ENCODE measurements at regions not wholly inside any gene's neighbourhood (a gene's known extent, or its start where the extent isn't known, plus 50 kb on each side); places are given as distances from the start of the nearest gene placed in this dataset.

- peak overlapping the region; percentile 63 for H3K4me2 ChIP-seq (ENCODE audit: unreplicated experiment)
- no peaks in the 10 kb centered on the region for H3K9me3 ChIP-seq (ENCODE audit: low read depth)
- no peaks in the 10 kb centered on the region for H3K36me3 ChIP-seq (ENCODE audit: low read depth)
- no peak overlapping the region for H3K9ac ChIP-seq
- peak; percentile 48 for DNase-seq
- no peaks in the 10 kb centered on the region for H3K9me2 ChIP-seq (ENCODE audit: insufficient read depth)
- peaks cover 22% of the 10 kb centered on the region for H3K4me1 ChIP-seq (ENCODE audit: insufficient read depth)
- WGBS, 2 experiments (ENCODE audit: low coverage in 1 of 2, low lambda C conversion rate in 2 of 2, missing lambda C conversion rate in 2 of 2): 3 to 11% methylated on average over 1 of the region's 1 CpG
- peak overlapping the region; percentile 23; the same call in 1 of the 2 replicates for H3K4me3 ChIP-seq
- no peak overlapping the region for H3K27ac ChIP-seq
- peak overlapping the region; percentile 27; the same call in 1 of the 2 replicates for H2AFZ ChIP-seq
- TF ChIP-seq EZH2phosphoT487 (IDR thresholded peaks at IDR 0.05; ENCODE audit: insufficient read depth, low read depth) (no peak), EZH2 (IDR thresholded peaks at IDR 0.05; ENCODE audit: insufficient read depth, poor library complexity, severe bottlenecking) (no peak)
- no peaks in the 10 kb centered on the region for H3K27me3 ChIP-seq (replicated peaks; ENCODE audit: insufficient read depth)
- no peaks in the 10 kb centered on the region for H3F3A ChIP-seq (ENCODE audit: insufficient read depth)
- in situ Hi-C loops (cut with MboI): no loop called here
- no peaks in the 10 kb centered on the region for H4K20me1 ChIP-seq (ENCODE audit: insufficient read depth)
- no peaks in the 10 kb centered on the region for H3K79me2 ChIP-seq (ENCODE audit: insufficient read depth)
These were observed 448.0 kb downstream of the TENT5A start for GRCh38 chr6:81304466-81304865.

GRCh38 chr6:81300961-81301360, 451.5 kb downstream of the TENT5A start:
- Histone ChIP-seq H3K9me3 (ENCODE audit: low read depth) (no peaks in the 10 kb centered on the region), H3K27ac (no peak overlapping the region), H3K27me3 (replicated peaks; ENCODE audit: insufficient read depth) (no peaks in the 10 kb centered on the region), H3K36me3 (ENCODE audit: low read depth) (no peaks in the 10 kb centered on the region), H2AFZ (peak overlapping the region; percentile 46), H3K9me2 (ENCODE audit: insufficient read depth) (no peaks in the 10 kb centered on the region), H3K4me2 (ENCODE audit: unreplicated experiment) (no peak overlapping the region), H3F3A (ENCODE audit: insufficient read depth) (no peaks in the 10 kb centered on the region), H3K9ac (no peak overlapping the region), H3K79me2 (ENCODE audit: insufficient read depth) (no peaks in the 10 kb centered on the region), H4K20me1 (ENCODE audit: insufficient read depth) (no peaks in the 10 kb centered on the region), H3K4me3 (no peak overlapping the region), H3K4me1 (ENCODE audit: insufficient read depth) (peaks cover 17% of the 10 kb centered on the region)
- TF ChIP-seq EZH2 (IDR thresholded peaks at IDR 0.05; ENCODE audit: insufficient read depth, poor library complexity, severe bottlenecking) (no peak), EZH2phosphoT487 (IDR thresholded peaks at IDR 0.05; ENCODE audit: insufficient read depth, low read depth) (no peak)
- in situ Hi-C loops (cut with MboI): no loop called here
- no peak for DNase-seq
- WGBS, 2 experiments (ENCODE audit: low coverage in 1 of 2, low lambda C conversion rate in 2 of 2, missing lambda C conversion rate in 2 of 2): 29 to 45% methylated on average over 1 of the region's 1 CpG

- 72 to 73% methylated on average over 3 of the region's 3 CpGs for WGBS, 2 experiments (ENCODE audit: low coverage in 1 of 2, low lambda C conversion rate in 2 of 2, missing lambda C conversion rate in 2 of 2)
These were observed 453.7 kb downstream of the TENT5A start for GRCh38 chr6:81298751-81299150.

GRCh38 chr6:81295310-81295709, 457.2 kb downstream of the TENT5A start:
- DNase-seq: no peak
- Histone ChIP-seq H3K4me3 (no peak overlapping the region), H3K9me3 (ENCODE audit: low read depth) (no peaks in the 10 kb centered on the region), H3K9me2 (ENCODE audit: insufficient read depth) (no peaks in the 10 kb centered on the region), H2AFZ (peak overlapping the region; percentile 22), H3K27ac (no peak overlapping the region), H3K79me2 (ENCODE audit: insufficient read depth) (no peaks in the 10 kb centered on the region), H3K9ac (no peak overlapping the region), H3K27me3 (replicated peaks; ENCODE audit: insufficient read depth) (no peaks in the 10 kb centered on the region), H3K4me2 (ENCODE audit: unreplicated experiment) (no peak overlapping the region), H3K4me1 (ENCODE audit: insufficient read depth) (no peaks in the 10 kb centered on the region), H3K36me3 (ENCODE audit: low read depth) (no peaks in the 10 kb centered on the region), H4K20me1 (ENCODE audit: insufficient read depth) (no peaks in the 10 kb centered on the region), H3F3A (ENCODE audit: insufficient read depth) (no peaks in the 10 kb centered on the region)
- TF ChIP-seq EZH2 (IDR thresholded peaks at IDR 0.05; ENCODE audit: insufficient read depth, poor library complexity, severe bottlenecking) (no peak), EZH2phosphoT487 (IDR thresholded peaks at IDR 0.05; ENCODE audit: insufficient read depth, low read depth) (no peak)
- in situ Hi-C loops (cut with MboI): no loop called here

More at GRCh38 chr6:81298751-81299150, 453.7 kb downstream of the TENT5A start:
- H2AFZ ChIP-seq: no peak overlapping the region
- no peaks in the 10 kb centered on the region for H3K36me3 ChIP-seq (ENCODE audit: low read depth)
- no peak overlapping the region for H3K9ac ChIP-seq
- TF ChIP-seq EZH2phosphoT487 (IDR thresholded peaks at IDR 0.05; ENCODE audit: insufficient read depth, low read depth): no peak
- TF ChIP-seq EZH2 (IDR thresholded peaks at IDR 0.05; ENCODE audit: insufficient read depth, poor library complexity, severe bottlenecking): no peak
- H3K4me2 ChIP-seq (ENCODE audit: unreplicated experiment): no peak overlapping the region
- H3K9me2 ChIP-seq (ENCODE audit: insufficient read depth): no peaks in the 10 kb centered on the region
- H4K20me1 ChIP-seq (ENCODE audit: insufficient read depth): no peaks in the 10 kb centered on the region
- no peaks in the 10 kb centered on the region for H3K79me2 ChIP-seq (ENCODE audit: insufficient read depth)
- no peaks in the 10 kb centered on the region for H3K4me1 ChIP-seq (ENCODE audit: insufficient read depth)
- no peak for DNase-seq
- no peaks in the 10 kb centered on the region for H3F3A ChIP-seq (ENCODE audit: insufficient read depth)
- H3K4me3 ChIP-seq: no peak overlapping the region
- no peak overlapping the region for H3K27ac ChIP-seq
- in situ Hi-C loops (cut with MboI): no loop called here
- H3K9me3 ChIP-seq (ENCODE audit: low read depth): no peaks in the 10 kb centered on the region
- no peaks in the 10 kb centered on the region for H3K27me3 ChIP-seq (replicated peaks; ENCODE audit: insufficient read depth)

GRCh38 chr6:81293896-81294295, 458.6 kb downstream of the TENT5A start:
- H3K4me3 ChIP-seq: no peak overlapping the region
- no peak for DNase-seq
- H4K20me1 ChIP-seq (ENCODE audit: insufficient read depth): no peaks in the 10 kb centered on the region
- no peak overlapping the region for H2AFZ ChIP-seq
- H3K27me3 ChIP-seq (replicated peaks; ENCODE audit: insufficient read depth): no peaks in the 10 kb centered on the region
- no peak overlapping the region for H3K9ac ChIP-seq
- no peaks in the 10 kb centered on the region for H3K4me1 ChIP-seq (ENCODE audit: insufficient read depth)
- no peaks in the 10 kb centered on the region for H3K36me3 ChIP-seq (ENCODE audit: low read depth)
- no peak for TF ChIP-seq EZH2 (IDR thresholded peaks at IDR 0.05; ENCODE audit: insufficient read depth, poor library complexity, severe bottlenecking)
- no peak for TF ChIP-seq EZH2phosphoT487 (IDR thresholded peaks at IDR 0.05; ENCODE audit: insufficient read depth, low read depth)
- WGBS, 2 experiments (ENCODE audit: low coverage in 1 of 2, low lambda C conversion rate in 2 of 2, missing lambda C conversion rate in 2 of 2): 78 to 89% methylated on average over 2 of the region's 2 CpGs
- H3K9me2 ChIP-seq (ENCODE audit: insufficient read depth): no peaks in the 10 kb centered on the region
- in situ Hi-C loops (cut with MboI): no loop called here
- no peaks in the 10 kb centered on the region for H3F3A ChIP-seq (ENCODE audit: insufficient read depth)
- H3K4me2 ChIP-seq (ENCODE audit: unreplicated experiment): no peak overlapping the region
- no peak overlapping the region for H3K27ac ChIP-seq
- no peaks in the 10 kb centered on the region for H3K79me2 ChIP-seq (ENCODE audit: insufficient read depth)
- no peaks in the 10 kb centered on the region for H3K9me3 ChIP-seq (ENCODE audit: low read depth)

Data from GM23248 (cell line).